ENCODE measurements at regions not wholly inside any gene's neighbourhood (a gene's known extent, or its start where the extent isn't known, plus 50 kb on each side); places are given as distances from the start of the nearest gene placed in this dataset.

GRCh38 chr10:28157379-28157778 lies 145.5 kb downstream of the MPP7 start:
- no peak for DNase-seq (ENCODE audit: low read depth, low spot score)
- FAIRE-seq = no peak
- Histone ChIP-seq H3K4me1 (ENCODE audit: control insufficient read depth, extremely low read depth, insufficient read depth, low read length) (peaks cover 13% of the 10 kb centered on the region), H3K9me1 (replicated peaks; ENCODE audit: control insufficient read depth, extremely low read depth, insufficient read depth, low read length) (no peaks in the 10 kb centered on the region), H3K36me3 (ENCODE audit: control insufficient read depth in 2 of 2, extremely low read depth in 1 of 2, insufficient read depth in 2 of 2, low read length in 2 of 2) (no peaks in the 10 kb centered on the region), H3K27ac (ENCODE audit: insufficient read depth, low read depth, low read length) (no peak overlapping the region), H3K9me3 (replicated peaks; ENCODE audit: control insufficient read depth, insufficient read depth, low read length) (no peaks in the 10 kb centered on the region), H3K79me2 (ENCODE audit: control insufficient read depth, insufficient read depth, low read length) (no peaks in the 10 kb centered on the region), H3K9ac (replicated peaks; ENCODE audit: extremely low read depth, insufficient read depth, low read length) (no peak overlapping the region), H3K4me3 (replicated peaks in 1 of 3; ENCODE audit: insufficient read depth in 1 of 3, low read depth in 1 of 3, low read length in 3 of 3) (no peak overlapping the region), H3K4me2 (ENCODE audit: insufficient read depth, low read length) (no peak overlapping the region), H3K27me3 (ENCODE audit: control insufficient read depth in 2 of 2, insufficient read depth in 2 of 2, low read length in 2 of 2) (no peaks in the 10 kb centered on the region), H4K20me1 (replicated peaks; ENCODE audit: control insufficient read depth, extremely low read depth, insufficient read depth, low read length) (no peaks in the 10 kb centered on the region), H2AFZ (ENCODE audit: low read depth, low read length) (no peak overlapping the region)
- TF ChIP-seq MYC (IDR thresholded peaks at IDR 0.05; ENCODE audit: low read depth, low read length) = no peak
- no peak for TF ChIP-seq POLR2A (IDR thresholded peaks at IDR 0.05; ENCODE audit: low read depth, low read length)
- no peak for TF ChIP-seq CTCF (IDR thresholded peaks at IDR 0.05; ENCODE audit: extremely low read depth in 1 of 2, insufficient read depth in 1 of 2, low read depth in 1 of 2, low read length in 2 of 2)
- TF ChIP-seq JUN (IDR thresholded peaks at IDR 0.05; ENCODE audit: borderline replicate concordance, insufficient read depth, insufficient read length, low read depth) = no peak
- TF ChIP-seq GATA2 (IDR thresholded peaks at IDR 0.05; ENCODE audit: insufficient read depth, insufficient read length, low read depth, low read length) = no peak
- TF ChIP-seq EZH2 (IDR thresholded peaks at IDR 0.05; ENCODE audit: borderline replicate concordance, low read depth, low read length, severe bottlenecking) = no peak
- no peak for TF ChIP-seq FOS (IDR thresholded peaks at IDR 0.05; ENCODE audit: borderline replicate concordance, insufficient read depth, low read length)
- TF ChIP-seq MAX (IDR thresholded peaks at IDR 0.05; ENCODE audit: insufficient read depth, insufficient read length) = no peak
- dilution Hi-C loops (cut with MboI; ENCODE audit: extremely low pct_ligation_motif_present, low sequenced_read_pairs) (no loop called here), intact Hi-C loops (cut with micrococcal nuclease) (no loop called here)
- ChIA-PET CTCF (no interaction called here), POLR2A (no interaction called here)
- BruUV-seq (replicated peaks) = no TSS peak

Measured in endothelial cell of umbilical vein (primary cell).